Astrocyte of the spinal cord (primary cell): ENCODE measurements at regions not wholly inside any gene's neighbourhood (a gene's known extent, or its start where the extent isn't known, plus 50 kb on each side); places are given as distances from the start of the nearest gene placed in this dataset.

ENCODE experiments used
- DNase-seq: peaks from one replicate; pipeline ENCODE4 v3.0.0; 2011; ENCODE audit warnings: low read depth, low spot score
- H3K4me3 ChIP-seq: 2 replicates; pipeline ENCODE4 v1.5.1; 2011; ENCODE audit warnings: low read depth, mild to moderate bottlenecking, low read length, moderate library complexity
- CTCF ChIP-seq: IDR thresholded peaks from 2 replicates; pipeline ENCODE4 v1.5.1; 2012; ENCODE audit warnings: low read depth, mild to moderate bottlenecking, low read length, inconsistent platforms
- in situ Hi-C: cut with HindIII; loops from 2 replicates; pipeline ENCODE4 v1.10.0; 2017; ENCODE audit warnings: low sequenced_read_pairs

GRCh38 chr4:135383356-135384288, 1182.0 kb upstream of the PABPC4L start:
- in situ Hi-C loops: no loop called here
- no peak overlapping the region for H3K4me3 ChIP-seq
- DNase-seq: no peak
- no peak for TF ChIP-seq CTCF

DNA sequence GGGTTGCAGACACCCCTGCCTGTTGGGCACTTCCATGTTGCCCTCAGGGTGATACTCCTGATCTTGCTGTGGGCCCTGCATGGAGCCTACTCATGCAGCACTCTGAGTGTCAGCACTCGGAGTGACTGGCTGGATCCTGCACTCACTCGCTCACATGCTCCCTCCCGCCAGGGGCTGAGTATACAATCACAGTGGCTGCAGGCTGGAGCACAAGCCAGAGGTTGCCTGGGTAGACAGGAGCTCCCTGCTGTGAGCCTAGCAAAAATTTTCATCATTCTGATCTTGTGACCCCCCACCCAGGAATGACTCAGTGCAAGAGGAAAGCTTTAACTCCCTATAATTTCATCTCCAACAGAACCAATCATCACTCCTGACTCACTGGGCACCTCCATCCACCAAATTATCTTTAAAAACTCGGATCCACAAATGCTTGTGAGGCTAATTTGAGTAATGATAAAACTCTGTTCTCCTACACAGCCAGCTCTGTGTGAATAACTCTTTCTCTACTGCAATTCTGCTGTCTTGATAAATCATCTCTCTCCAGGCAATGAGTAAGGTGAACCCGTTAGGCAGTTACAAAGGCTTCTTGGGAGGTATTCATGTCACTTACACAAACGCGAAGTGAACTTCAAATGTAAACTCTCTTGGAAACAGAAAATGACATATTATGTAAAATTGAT, 1180.8 kb upstream of the PABPC4L start:
- in situ Hi-C loops: no loop called here
- peak; percentile 34 for DNase-seq
- TF ChIP-seq CTCF: no peak
- no peak overlapping the region for H3K4me3 ChIP-seq

DNA sequence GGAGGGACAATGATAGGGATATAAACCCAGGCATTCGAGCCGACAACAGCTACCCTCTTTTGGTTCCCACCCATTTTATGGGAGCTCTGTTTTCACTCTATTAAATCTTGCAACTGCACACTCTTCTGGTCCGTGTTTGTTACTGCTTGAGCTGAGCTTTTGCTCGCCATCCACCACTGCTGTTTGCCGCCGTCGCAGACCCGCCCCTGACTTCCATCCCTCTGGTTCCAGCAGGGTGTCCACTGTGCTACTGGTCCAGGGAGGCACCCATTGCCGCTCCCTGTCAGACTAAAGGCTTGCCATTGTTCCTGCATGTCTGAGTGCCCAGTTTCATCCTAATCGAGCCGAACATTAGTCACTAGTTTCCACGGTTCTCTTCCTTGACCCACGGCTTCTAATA, 1170.5 kb upstream of the PABPC4L start:
- no peak overlapping the region for H3K4me3 ChIP-seq
- in situ Hi-C loops: no loop called here
- no peak for DNase-seq
- TF ChIP-seq CTCF: no peak

DNA sequence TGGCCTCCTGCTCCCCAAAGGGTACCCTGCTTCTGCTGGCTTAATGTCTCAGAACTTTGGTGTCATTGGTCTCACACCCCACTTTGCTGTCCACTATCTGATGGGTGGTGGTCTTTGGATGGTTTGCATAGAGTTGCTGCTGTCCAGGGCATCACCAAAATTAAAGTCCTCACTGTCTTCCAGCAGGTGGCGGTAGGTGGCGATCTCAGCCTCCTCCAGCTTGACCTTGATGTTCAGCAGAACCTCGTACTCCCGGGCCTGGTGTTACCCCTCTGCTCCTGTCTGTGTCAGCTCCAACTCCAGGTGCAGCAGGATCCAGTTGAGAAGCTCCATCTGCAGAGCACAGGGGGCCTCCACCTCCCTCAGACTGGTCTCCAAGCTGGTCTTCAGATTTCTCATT, 1169.5 kb upstream of the PABPC4L start:
- in situ Hi-C loops: no loop called here
- no peak for TF ChIP-seq CTCF
- H3K4me3 ChIP-seq: no peak overlapping the region
- no peak for DNase-seq

GRCh38 chr4:135368831-135369230, 1167.2 kb upstream of the PABPC4L start:
- DNase-seq: peak; percentile 13
- no peak for TF ChIP-seq CTCF
- in situ Hi-C loops: no loop called here
- no peak overlapping the region for H3K4me3 ChIP-seq

DNA sequence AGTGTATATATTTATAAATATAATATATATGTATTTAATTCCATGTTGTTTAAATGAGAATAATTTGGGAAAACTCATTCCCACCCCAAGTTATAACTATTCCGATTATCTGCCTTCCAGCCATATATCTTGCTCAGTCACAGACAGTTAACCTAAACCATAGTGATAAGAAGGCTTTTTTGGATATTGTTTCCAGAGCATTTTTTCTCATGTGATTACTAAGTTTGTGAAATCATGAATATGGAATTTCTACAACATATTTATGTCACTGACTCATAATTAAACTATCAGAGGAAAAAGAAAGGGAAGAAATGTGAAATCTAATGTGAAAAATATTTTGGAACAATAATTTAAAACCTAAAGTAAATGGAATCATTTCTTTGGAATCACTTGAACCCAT, 1163.5 kb upstream of the PABPC4L start:
- in situ Hi-C loops: no loop called here
- DNase-seq: peak; percentile 27
- TF ChIP-seq CTCF: no peak
- no peak overlapping the region for H3K4me3 ChIP-seq
